ENCODE measurements at regions not wholly inside any gene's neighbourhood (a gene's known extent, or its start where the extent isn't known, plus 50 kb on each side); places are given as distances from the start of the nearest gene placed in this dataset.
"Not testable (repeated sequence)": the region's sequence is repeated elsewhere in the genome, so short reads cannot be mapped to it uniquely, and the experiment has no call there.

GRCh38 chr16:5228369-5228768, 130.8 kb upstream of the EEF2KMT start:
- no peak for DNase-seq
- in situ Hi-C loops (cut with MboI; ENCODE audit: low pct_unique_long_range_greater_than_20kb, low sequenced_read_pairs) = no loop called here

DNA sequence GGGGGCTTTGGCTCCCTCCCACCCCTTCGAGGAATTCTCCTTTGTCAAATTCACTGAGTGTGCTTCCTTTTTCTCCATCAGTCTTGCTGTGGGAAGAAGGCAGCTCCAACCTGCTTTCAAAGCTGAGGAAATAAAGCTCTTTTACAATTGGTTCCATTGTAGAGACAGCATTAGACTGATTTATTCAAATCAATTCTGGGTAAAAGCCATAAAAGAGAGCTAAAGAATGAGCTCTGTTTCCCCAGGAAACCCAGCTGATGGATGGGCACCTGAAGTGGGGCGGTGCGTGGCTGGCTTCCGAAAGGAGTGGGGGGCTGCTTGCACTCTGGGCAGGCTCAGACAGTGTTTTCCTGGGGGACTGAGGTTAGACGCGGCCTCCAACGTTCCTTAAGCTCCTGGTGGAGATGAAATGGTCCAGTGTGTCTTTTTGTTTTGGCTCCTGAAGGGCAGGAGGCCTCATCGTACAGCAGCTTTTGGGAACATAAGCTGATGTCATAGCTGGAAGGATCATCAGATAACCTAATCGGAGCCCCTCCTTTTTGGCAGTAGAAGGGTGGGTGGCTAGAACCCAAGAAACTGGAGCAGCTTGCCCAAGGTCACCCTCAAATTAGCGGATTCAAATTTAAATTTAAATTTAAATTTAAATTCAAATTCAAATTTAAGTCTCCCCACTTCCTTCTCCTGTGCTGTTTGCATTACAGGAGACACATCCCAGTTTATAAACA, 128.5 kb upstream of the EEF2KMT start:
- no peak for DNase-seq

GRCh38 chr16:5222761-5223160, 125.2 kb upstream of the EEF2KMT start:
- DNase-seq = no peak
- in situ Hi-C loops (cut with MboI; ENCODE audit: low pct_unique_long_range_greater_than_20kb, low sequenced_read_pairs) = no loop called here

More for the DNA sequence above, 128.5 kb upstream of the EEF2KMT start:
- in situ Hi-C loops (cut with MboI; ENCODE audit: low pct_unique_long_range_greater_than_20kb, low sequenced_read_pairs) = no loop called here

DNA sequence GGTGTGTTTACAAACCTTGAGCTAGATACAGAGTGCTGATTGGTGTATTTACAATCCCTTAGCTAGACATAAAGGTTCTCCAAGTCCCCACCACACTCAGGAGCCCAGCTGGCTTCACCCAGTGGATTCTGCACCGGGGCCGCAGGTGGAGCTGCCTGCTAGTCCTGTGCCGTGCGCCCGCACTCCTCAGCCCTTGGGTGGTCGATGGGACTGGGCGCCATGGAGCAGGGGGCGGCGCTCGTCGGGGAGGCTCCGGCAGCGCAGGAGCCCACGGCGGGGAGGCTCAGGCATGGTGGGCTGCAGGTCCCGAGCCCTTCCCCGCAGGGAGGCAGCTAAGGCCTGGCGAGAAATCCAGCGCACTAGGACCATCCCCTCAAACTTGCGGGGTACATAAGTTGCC, 124.2 kb upstream of the EEF2KMT start:
- in situ Hi-C loops (cut with MboI; ENCODE audit: low pct_unique_long_range_greater_than_20kb, low sequenced_read_pairs); DNase-seq: not testable (repeated sequence)

DNA sequence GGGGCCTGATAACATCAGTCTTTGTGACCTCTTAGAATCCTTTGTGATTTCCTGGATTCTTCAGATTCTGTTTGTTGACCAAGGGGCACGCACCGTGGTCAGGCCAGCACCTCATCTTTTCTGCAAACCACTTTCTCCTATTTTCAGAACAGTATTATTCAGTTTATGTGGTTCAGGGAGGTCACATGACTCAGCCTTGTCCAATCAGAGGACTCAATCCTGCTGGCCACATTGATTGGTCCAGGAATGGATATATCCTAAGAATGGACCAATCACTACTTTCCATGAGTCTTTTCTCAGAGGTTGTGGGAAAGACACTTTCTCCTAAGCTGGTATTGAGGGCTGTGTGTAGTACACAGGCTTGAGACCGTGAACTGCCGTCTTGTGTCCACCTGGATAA, 123.1 kb upstream of the EEF2KMT start:
- in situ Hi-C loops (cut with MboI; ENCODE audit: low pct_unique_long_range_greater_than_20kb, low sequenced_read_pairs) = no loop called here
- no peak for DNase-seq

DNA sequence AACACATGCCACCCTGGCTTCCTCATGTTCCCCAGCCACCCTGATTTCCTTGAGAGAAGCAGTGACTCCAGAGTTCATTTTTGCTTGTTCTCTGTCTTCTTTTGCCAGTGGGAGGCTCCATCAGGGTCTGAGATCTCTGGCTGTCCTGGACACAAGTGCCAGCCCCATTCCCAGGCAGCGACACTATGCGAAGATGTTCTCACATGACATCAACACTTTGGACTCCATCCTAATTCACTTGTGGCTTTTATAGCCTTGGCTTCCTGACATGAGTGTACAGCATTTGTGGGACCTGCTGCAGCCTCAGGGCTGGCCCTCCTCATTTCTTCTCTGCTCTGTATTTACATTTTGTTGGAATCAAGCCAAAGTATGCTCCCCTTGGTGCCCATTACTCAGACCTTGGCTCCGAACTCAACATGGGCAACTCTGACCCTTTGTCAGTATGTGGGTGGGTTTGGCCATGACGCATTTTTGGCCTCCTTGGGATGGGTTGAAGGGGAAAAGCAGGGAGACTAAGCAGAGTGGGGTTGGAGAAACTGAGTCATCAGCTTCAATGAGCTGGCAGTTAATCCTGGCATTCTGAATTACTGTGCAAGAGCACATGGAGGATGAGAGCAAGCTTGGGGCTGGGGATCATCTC, 119.0 kb upstream of the EEF2KMT start:
- in situ Hi-C loops (cut with MboI; ENCODE audit: low pct_unique_long_range_greater_than_20kb, low sequenced_read_pairs) = no loop called here
- DNase-seq = no peak

DNA sequence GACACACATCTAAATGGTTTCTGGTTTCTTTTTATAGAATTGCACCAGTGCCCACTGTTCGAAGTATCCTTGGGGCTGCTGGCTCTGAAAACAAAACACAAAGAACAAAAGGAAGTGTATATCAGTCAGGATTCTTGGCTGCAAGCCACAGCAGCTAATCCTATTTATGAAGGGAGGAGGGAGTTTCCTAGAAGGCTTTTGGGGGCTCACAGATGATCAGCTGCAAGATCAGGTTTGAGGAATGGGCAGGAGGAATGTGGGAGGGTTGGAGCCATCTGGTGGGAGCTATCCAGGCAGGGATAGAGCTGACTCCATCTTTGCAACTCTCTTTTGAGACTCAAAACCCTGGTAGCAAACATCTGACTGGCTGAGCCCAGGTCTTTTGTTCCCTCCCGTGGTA, 118.3 kb upstream of the EEF2KMT start:
- in situ Hi-C loops (cut with MboI; ENCODE audit: low pct_unique_long_range_greater_than_20kb, low sequenced_read_pairs) = no loop called here

GRCh38 chr16:5214466-5214865, 116.9 kb upstream of the EEF2KMT start:
- in situ Hi-C loops (cut with MboI; ENCODE audit: low pct_unique_long_range_greater_than_20kb, low sequenced_read_pairs) = no loop called here
- DNase-seq = no peak

More for the DNA sequence above, 118.3 kb upstream of the EEF2KMT start:
- no peak for DNase-seq

GRCh38 chr16:5212501-5212900, 114.9 kb upstream of the EEF2KMT start:
- in situ Hi-C loops (cut with MboI; ENCODE audit: low pct_unique_long_range_greater_than_20kb, low sequenced_read_pairs); DNase-seq: not testable (repeated sequence)

DNA sequence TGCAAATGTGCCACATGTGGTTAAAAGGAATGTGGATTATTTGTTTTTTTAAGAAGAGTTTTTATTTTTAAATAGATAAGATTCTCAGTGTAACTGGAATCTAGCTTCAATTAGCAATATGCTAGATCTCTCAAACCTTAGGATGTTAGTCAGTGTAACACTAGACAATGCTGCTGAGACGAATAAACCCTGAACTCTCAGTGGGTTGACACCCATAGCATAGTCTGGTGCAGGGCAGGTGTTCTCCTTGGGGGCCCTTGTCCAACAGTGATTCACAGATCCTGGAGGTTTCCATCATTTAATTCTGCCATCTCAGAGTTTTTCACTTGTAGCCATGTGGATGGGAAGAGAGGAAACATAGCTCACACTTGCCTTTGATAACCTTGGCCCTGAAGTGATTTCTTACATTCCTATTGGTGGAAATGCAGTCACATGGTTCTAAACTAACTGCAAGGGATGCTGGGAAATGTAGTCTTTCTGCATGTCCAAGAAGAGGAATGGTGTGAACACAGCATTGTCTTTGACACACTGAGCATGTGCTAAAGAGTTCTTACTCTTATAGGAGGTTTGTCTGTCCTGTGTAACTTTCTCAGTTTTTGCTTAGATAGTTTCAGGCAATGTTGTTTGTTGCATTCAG, 110.4 kb upstream of the EEF2KMT start:
- peak; percentile 27 for DNase-seq
- in situ Hi-C loops (cut with MboI; ENCODE audit: low pct_unique_long_range_greater_than_20kb, low sequenced_read_pairs) = not testable (repeated sequence)

DNA sequence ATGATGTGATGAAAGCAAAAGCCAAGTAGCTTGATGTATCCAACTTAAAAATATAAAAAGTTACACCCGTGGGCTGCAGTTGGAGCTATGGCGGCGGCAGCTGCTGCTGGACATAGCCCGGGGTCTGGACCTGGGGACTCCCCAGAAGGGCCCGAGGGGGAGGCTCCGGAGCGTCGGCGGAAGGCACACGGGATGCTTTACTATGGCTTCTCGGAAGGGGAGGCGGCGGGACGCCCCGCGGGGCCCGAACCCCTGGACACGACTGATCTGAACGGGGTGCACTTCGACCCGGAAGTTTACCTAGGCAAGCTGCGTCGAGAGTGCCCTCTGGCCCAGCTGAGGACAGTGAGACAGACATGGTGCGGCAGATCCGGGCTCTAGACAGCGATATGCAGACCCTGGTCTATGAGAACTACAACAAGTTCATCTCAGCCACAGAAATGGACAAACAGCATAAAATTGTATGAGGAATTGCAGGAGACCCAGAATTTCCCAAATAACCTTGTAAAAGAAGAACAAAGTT, 109.5 kb upstream of the EEF2KMT start:
- in situ Hi-C loops (cut with MboI; ENCODE audit: low pct_unique_long_range_greater_than_20kb, low sequenced_read_pairs) = no loop called here
- DNase-seq = no peak

DNA sequence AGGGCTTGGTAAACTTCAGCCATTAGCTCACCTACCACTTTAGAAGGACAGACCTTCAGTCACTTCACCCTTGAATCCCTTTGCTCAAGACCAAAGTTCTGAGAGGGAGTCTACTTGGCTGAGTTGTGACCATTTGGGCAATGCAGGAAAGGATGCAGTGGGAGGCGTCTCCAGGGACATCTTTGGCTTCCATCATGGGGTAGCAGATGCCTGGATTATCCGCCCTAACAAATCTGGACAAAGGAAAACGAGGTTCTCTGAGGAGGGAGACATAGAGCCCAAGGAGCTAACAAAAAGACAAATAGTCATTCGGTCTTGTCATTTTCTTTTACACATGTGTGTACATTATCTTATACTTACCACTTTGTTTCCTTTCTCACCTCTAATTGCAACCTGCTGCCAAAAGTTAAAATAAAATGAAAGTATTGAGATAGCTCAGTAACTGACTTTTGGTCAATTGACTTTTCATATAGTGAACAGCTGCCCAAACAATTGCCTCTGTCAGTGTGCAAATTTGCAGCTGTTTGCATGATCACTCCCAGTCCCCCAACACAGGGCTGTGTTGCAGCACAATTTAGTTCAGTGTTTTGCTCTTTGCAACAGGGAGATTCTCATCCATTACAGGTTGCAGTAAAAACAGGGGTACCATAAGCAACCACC, 108.9 kb upstream of the EEF2KMT start:
- in situ Hi-C loops (cut with MboI; ENCODE audit: low pct_unique_long_range_greater_than_20kb, low sequenced_read_pairs) = no loop called here
- no peak for DNase-seq

GRCh38 chr16:5205361-5206040, 107.9 kb upstream of the EEF2KMT start:
- DNase-seq = no peak
- in situ Hi-C loops (cut with MboI; ENCODE audit: low pct_unique_long_range_greater_than_20kb, low sequenced_read_pairs) = no loop called here

DNA sequence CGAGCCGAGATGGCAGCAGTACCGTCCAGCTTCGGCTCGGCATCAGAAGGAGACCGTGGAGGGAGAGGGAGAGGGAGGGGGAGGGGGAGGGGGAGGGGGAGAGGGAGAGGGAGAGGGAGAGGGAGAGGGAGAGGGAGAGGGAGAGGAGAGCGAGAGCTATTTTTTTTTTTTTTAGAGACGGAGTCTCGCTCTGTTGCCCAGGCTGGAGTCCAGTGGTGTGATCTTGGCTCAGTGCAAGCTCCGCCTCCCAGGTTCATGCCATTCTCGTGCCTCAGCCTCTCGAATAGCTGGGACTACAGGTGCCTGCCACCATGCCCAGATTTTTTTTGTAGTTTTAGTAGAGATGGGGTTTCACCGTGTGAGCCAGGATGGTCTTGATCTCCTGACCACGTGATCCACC, 106.1 kb upstream of the EEF2KMT start:
- in situ Hi-C loops (cut with MboI; ENCODE audit: low pct_unique_long_range_greater_than_20kb, low sequenced_read_pairs); DNase-seq: not testable (repeated sequence)

- DNase-seq = no peak
- in situ Hi-C loops (cut with MboI; ENCODE audit: low pct_unique_long_range_greater_than_20kb, low sequenced_read_pairs) = no loop called here
Observed at GRCh38 chr16:5200123-5200522, 102.5 kb upstream of the EEF2KMT start.

DNA sequence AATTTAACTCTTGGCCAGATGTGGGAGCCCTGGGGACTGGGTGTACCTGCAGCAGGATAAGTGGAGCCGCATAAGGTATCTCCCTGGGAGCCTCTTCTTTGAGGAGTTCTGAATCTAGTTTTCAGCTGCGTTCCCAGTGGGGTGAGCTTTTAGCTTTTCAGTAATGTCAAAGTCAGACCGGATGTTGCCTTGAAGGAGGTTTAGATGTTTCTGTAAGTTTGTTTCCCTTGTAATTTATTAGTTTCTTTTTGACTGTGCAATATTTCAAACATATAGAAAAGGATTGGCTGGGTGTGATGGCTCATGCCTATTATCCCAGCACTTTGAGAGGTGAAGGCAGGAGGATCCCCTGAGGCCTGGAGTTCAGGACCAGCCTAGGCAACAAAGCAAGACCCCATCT, 98.6 kb upstream of the EEF2KMT start:
- in situ Hi-C loops (cut with MboI; ENCODE audit: low pct_unique_long_range_greater_than_20kb, low sequenced_read_pairs) = no loop called here

GRCh38 chr16:5193861-5194260, 96.3 kb upstream of the EEF2KMT start:
- in situ Hi-C loops (cut with MboI; ENCODE audit: low pct_unique_long_range_greater_than_20kb, low sequenced_read_pairs) = no loop called here
- DNase-seq = no peak

More for the DNA sequence above, 98.6 kb upstream of the EEF2KMT start:
- no peak for DNase-seq

DNA sequence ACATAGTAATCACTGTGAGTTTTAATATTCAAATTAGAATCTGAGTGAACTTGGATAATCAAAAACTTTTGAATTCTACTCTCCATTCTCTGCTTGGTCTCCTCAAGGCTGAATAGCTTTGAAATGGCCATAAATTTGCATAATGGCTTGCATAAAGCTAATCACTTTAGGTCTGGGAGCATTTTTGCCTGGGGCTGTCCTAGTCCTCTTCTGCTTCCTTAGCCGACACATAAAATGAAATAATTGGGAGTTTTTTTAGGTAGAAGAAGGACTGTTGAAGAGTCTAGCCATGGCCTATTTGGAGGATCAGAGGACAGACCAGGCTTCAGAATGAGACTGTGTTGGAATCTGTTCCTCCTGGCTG, 91.4 kb upstream of the EEF2KMT start:
- in situ Hi-C loops (cut with MboI; ENCODE audit: low pct_unique_long_range_greater_than_20kb, low sequenced_read_pairs) = no loop called here

DNA sequence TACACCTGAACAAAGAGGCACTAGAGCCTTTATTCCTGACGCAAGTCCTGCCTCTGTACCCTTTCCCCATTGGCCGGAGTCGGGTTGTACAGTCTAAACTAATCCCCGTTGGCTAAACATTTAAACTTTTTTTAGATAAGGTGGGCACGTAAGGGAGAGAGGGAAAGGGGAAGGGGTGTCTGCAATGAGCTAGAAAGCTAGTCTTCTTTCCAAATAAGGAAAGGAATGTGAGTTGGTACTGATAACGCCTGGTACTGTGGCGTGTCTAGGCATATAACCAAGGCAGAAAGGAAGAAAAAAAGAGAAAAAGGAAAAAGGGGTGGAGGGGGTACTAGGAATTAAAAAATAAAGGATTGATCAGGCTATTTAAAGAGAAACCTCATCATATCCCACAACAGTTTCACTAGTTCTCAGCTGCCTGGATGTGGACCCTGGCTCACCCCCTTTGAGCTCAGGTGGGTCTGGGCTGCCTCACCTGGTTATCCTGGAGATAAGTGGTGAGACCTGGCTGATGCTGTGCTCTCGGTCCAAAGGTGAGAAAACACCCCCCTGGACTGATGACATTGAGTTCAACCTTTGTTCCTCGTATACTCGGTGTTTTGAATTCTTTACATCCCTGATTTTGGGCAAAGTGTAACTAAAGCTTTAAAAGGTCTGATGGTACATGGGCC, 90.9 kb upstream of the EEF2KMT start:
- in situ Hi-C loops (cut with MboI; ENCODE audit: low pct_unique_long_range_greater_than_20kb, low sequenced_read_pairs) = no loop called here

More for the DNA sequence above, 91.4 kb upstream of the EEF2KMT start:
- no peak for DNase-seq

More for the DNA sequence above, 90.9 kb upstream of the EEF2KMT start:
- DNase-seq = no peak

All from KBM-7 (cell line).